Hepatocyte (in vitro differentiated cells): ENCODE measurements at regions not wholly inside any gene's neighbourhood (a gene's known extent, or its start where the extent isn't known, plus 50 kb on each side); places are given as distances from the start of the nearest gene placed in this dataset.

Experiments
- DNase-seq: peaks from one replicate; pipeline ENCODE4 v3.0.0-alpha.2; 2016; ENCODE audit warnings: low spot score
- H2AFZ ChIP-seq: fragments of 200-600 bp; sonication (generic); 2 replicates; pipeline ENCODE4 v1.6.0; 2016; ENCODE audit warnings: antibody characterized with exemption, mild to moderate bottlenecking
- H3K27ac ChIP-seq: fragments of 200-600 bp; sonication (generic); 2 replicates; pipeline ENCODE4 v1.5.1; 2016; ENCODE audit warnings: mild to moderate bottlenecking
- H3K27me3 ChIP-seq: fragments of 200-600 bp; sonication (generic); 2 replicates; pipeline ENCODE4 v1.6.1; 2016
- H3K36me3 ChIP-seq: fragments of 200-600 bp; sonication (generic); replicated peaks from 2 replicates; pipeline ENCODE4 v1.5.1; 2016; ENCODE audit warnings: low read depth; ENCODE audit not compliant: insufficient read depth
- H3K4me1 ChIP-seq: fragments of 200-600 bp; sonication (generic); 2 replicates; pipeline ENCODE4 v1.5.1; 2016; ENCODE audit warnings: mild to moderate bottlenecking, moderate library complexity; ENCODE audit not compliant: insufficient read depth
- H3K4me2 ChIP-seq: fragments of 200-600 bp; sonication (generic); 2 replicates; pipeline ENCODE4 v1.6.0; 2016
- H3K4me3 ChIP-seq: fragments of 200-600 bp; sonication (generic); 2 replicates; pipeline ENCODE4 v1.5.1; 2016; ENCODE audit warnings: mild to moderate bottlenecking
- H3K79me2 ChIP-seq: fragments of 200-600 bp; sonication (generic); 2 replicates; pipeline ENCODE4 v1.6.0; 2017; ENCODE audit warnings: mild to moderate bottlenecking
- H3K9me2 ChIP-seq: fragments of 200-600 bp; sonication (generic); replicated peaks from 2 replicates; pipeline ENCODE4 v1.6.0; 2017; ENCODE audit warnings: mild to moderate bottlenecking; ENCODE audit not compliant: insufficient read depth
- H3K9me3 ChIP-seq: fragments of 200-600 bp; sonication (generic); 2 replicates; pipeline ENCODE4 v1.5.1; 2016; ENCODE audit warnings: low read depth, mild to moderate bottlenecking
- H4K20me1 ChIP-seq: fragments of 200-600 bp; sonication (generic); 2 replicates; pipeline ENCODE4 v1.6.0; 2016; ENCODE audit warnings: mild to moderate bottlenecking; ENCODE audit not compliant: insufficient read depth, poor library complexity, severe bottlenecking
- CTCF ChIP-seq: fragments of 200-600 bp; sonication (generic); IDR thresholded peaks from 2 replicates; pipeline ENCODE4 v1.5.1; 2016; ENCODE audit warnings: antibody characterized with exemption, mild to moderate bottlenecking; ENCODE audit not compliant: poor library complexity
- EZH2 ChIP-seq: fragments of 200-600 bp; sonication (generic); IDR thresholded peaks from 2 replicates; pipeline ENCODE4 v1.6.1; 2016; ENCODE audit warnings: antibody characterized with exemption, mild to moderate bottlenecking, borderline replicate concordance
- EZH2phosphoT487 ChIP-seq: fragments of 200-600 bp; sonication (generic); IDR thresholded peaks from one replicate; pipeline ENCODE4 v1.6.1; 2018; ENCODE audit warnings: antibody characterized with exemption, mild to moderate bottlenecking, low read depth, moderate library complexity; ENCODE audit not compliant: unreplicated experiment, severe bottlenecking
- WGBS: methylation state at CpG from one replicate; pipeline ENCODE4 v1.1.6; 2016; ENCODE audit warnings: low lambda C conversion rate; ENCODE audit errors: missing lambda C conversion rate; 5-methylcytosine and 5-hydroxymethylcytosine counted together

GRCh38 chr18:78634061-78634696 lies 345.4 kb upstream of the SALL3 start:
- DNase-seq = no peak
- TF ChIP-seq EZH2phosphoT487 (no peak), EZH2 (no peak), CTCF (no peak)
- no peaks in the 10 kb centered on the region for H3K79me2 ChIP-seq
- H3K9me3 ChIP-seq = no peaks in the 10 kb centered on the region
- WGBS = 78% methylated on average over 20 of the region's 20 CpGs
- H3K4me1 ChIP-seq = no peaks in the 10 kb centered on the region
- H3K4me2 ChIP-seq = no peak overlapping the region
- no peak overlapping the region for H3K27ac ChIP-seq
- no peak overlapping the region for H3K4me3 ChIP-seq
- no peaks in the 10 kb centered on the region for H3K27me3 ChIP-seq
- H4K20me1 ChIP-seq = no peaks in the 10 kb centered on the region
- no peaks in the 10 kb centered on the region for H3K9me2 ChIP-seq
- no peaks in the 10 kb centered on the region for H3K36me3 ChIP-seq
- H2AFZ ChIP-seq = no peak overlapping the region

DNA sequence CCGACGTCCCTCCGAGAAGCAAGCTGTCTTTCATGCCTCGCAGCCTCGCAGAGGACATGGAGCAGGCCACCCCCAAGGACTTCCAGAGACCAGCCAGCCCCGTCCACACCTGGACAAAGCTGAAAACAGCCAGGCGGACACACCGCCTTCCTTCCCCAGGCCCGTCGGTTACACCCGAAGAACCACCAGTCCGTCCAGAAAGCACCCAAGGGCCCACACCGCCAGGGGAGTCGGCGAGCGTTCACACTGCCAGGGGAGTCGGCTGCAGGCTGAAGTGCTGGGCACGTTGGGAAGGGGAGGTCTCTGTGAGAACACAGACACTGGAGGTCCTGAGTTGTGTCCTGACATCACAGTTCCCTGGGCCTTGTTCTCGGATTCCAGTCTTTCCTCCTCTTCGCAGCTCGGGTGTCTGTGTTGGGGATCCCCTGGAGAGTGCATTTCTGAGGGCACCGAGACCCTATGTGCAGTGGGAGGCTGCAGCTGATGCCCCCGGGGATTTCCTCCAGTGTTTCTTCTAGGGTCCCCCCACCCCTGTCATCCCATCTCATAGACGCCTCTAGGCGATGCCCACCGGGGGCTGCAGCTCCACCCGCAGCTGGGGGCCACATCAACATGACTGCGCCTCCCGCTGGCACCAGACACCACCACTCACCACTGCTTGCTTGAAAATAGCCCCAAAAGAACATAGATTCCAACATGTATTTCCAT lies 344.4 kb upstream of the SALL3 start:
- no peaks in the 10 kb centered on the region for H4K20me1 ChIP-seq
- H3K27me3 ChIP-seq = no peaks in the 10 kb centered on the region
- no peak overlapping the region for H3K27ac ChIP-seq
- no peak overlapping the region for H2AFZ ChIP-seq
- no peak for TF ChIP-seq EZH2phosphoT487
- no peak for TF ChIP-seq EZH2
- TF ChIP-seq CTCF = no peak
- DNase-seq = no peak
- no peaks in the 10 kb centered on the region for H3K36me3 ChIP-seq
- no peak overlapping the region for H3K4me3 ChIP-seq
- H3K4me1 ChIP-seq = no peaks in the 10 kb centered on the region
- no peaks in the 10 kb centered on the region for H3K9me2 ChIP-seq
- no peaks in the 10 kb centered on the region for H3K9me3 ChIP-seq
- no peak overlapping the region for H3K4me2 ChIP-seq
- 90% methylated on average over 29 of the region's 29 CpGs for WGBS
- no peaks in the 10 kb centered on the region for H3K79me2 ChIP-seq

DNA sequence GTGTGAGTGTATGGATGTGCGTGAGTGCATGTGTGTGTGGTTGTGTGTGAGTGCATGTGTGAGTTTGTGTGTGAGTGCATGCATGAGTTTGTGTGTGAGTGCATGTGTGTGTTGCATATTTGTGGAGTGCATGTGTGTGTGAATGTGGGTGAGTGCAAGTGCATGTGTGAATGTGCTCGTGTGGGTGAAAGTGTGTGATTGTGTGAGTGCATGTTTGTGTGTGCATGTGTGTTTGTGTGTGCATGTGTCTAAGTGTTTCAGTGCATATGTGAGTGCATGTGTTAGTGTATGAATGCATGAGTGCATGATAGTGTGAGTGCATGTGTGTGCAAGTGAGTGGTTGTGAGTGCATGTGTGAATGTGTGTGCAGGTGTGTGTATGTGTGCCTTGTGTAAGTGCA lies 343.4 kb upstream of the SALL3 start:
- Histone ChIP-seq H3K27ac (no peak overlapping the region), H3K36me3 (no peaks in the 10 kb centered on the region), H3K4me1 (no peaks in the 10 kb centered on the region), H3K4me2 (no peak overlapping the region), H2AFZ (no peak overlapping the region), H3K9me2 (no peaks in the 10 kb centered on the region), H3K4me3 (no peak overlapping the region), H3K79me2 (no peaks in the 10 kb centered on the region), H4K20me1 (no peaks in the 10 kb centered on the region), H3K27me3 (no peaks in the 10 kb centered on the region), H3K9me3 (no peaks in the 10 kb centered on the region)
- TF ChIP-seq EZH2 (no peak), EZH2phosphoT487 (no peak), CTCF (no peak)
- DNase-seq = no peak
- WGBS = 94% methylated on average over 2 of the region's 2 CpGs
